Hepatocyte (in vitro differentiated cells): ENCODE measurements at regions not wholly inside any gene's neighbourhood (a gene's known extent, or its start where the extent isn't known, plus 50 kb on each side); places are given as distances from the start of the nearest gene placed in this dataset.

Experiments
- EZH2 ChIP-seq: fragments of 200-600 bp; sonication (generic); IDR thresholded peaks from 2 replicates; pipeline ENCODE4 v1.6.1; 2016; ENCODE audit warnings: antibody characterized with exemption, mild to moderate bottlenecking, borderline replicate concordance
- TF ChIP-seq, protein P1 (sequence below): fragments of 200-600 bp; sonication (generic); IDR thresholded peaks from 2 replicates; pipeline ENCODE4 v1.5.1; 2016; ENCODE audit warnings: antibody characterized with exemption, mild to moderate bottlenecking; ENCODE audit not compliant: poor library complexity

DNA sequence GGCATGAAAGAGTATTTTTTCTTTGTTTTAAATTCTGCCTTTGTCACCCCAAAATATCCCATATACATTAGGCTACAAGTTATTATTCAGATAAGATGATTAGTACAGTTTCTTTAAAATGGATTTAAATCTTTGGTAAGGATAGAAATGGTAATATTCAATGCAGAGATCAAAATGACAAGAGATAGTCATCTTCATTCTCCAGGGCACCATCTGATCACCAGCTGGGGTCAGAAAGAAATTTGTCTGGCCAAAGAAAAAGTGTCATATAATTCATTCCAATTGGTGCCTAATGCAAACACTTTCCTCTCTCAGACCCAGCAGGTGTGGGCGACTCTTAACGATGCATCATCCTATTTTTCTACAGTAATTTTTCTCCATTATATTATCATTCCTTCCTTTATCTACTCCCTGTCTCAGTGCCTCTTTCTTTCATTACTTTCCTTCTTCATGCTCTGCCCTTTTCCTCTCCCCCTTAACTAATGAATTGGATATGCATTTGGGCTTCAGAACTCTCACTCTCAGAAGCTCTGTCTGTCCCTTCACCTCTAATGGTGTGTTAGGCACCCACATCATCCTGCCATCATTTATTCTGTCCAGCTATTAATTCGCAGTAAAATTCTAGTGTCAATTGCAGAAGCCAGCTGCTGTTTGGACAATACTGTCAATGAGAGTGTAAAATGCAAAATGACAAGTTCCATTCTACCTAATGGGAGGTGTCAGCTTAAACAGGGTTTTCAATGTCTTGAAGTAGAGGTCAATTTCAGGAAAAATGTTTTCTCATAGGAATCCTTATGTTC is 570.5 kb downstream of the TDRD15 start:
- TF ChIP-seq, protein P1, sequence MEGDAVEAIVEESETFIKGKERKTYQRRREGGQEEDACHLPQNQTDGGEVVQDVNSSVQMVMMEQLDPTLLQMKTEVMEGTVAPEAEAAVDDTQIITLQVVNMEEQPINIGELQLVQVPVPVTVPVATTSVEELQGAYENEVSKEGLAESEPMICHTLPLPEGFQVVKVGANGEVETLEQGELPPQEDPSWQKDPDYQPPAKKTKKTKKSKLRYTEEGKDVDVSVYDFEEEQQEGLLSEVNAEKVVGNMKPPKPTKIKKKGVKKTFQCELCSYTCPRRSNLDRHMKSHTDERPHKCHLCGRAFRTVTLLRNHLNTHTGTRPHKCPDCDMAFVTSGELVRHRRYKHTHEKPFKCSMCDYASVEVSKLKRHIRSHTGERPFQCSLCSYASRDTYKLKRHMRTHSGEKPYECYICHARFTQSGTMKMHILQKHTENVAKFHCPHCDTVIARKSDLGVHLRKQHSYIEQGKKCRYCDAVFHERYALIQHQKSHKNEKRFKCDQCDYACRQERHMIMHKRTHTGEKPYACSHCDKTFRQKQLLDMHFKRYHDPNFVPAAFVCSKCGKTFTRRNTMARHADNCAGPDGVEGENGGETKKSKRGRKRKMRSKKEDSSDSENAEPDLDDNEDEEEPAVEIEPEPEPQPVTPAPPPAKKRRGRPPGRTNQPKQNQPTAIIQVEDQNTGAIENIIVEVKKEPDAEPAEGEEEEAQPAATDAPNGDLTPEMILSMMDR = no peak
- TF ChIP-seq EZH2 = no peak
